Astrocyte (in vitro differentiated cells and primary cell): ENCODE measurements at regions not wholly inside any gene's neighbourhood (a gene's known extent, or its start where the extent isn't known, plus 50 kb on each side); places are given as distances from the start of the nearest gene placed in this dataset.

Experiments used
- DNase-seq: peaks from one replicate; pipeline ENCODE4 v3.0.0-alpha.2; 2010; ENCODE audit warnings: low read depth
- FAIRE-seq: peaks from 2 replicates; lab custom pipeline; 2011; peaks lifted over from hg19 to GRCh38; lab: Jason Lieb, UNC
- H2AFZ ChIP-seq: 2 replicates; pipeline ENCODE4 v1.6.0; 2012; ENCODE audit warnings: low read depth, low read length, inconsistent platforms
- H3K27ac ChIP-seq: 2 replicates; pipeline ENCODE4 v1.5.1; 2011; ENCODE audit warnings: low read depth, low read length, inconsistent platforms
- H3K27me3 ChIP-seq: 2 replicates; pipeline ENCODE4 v1.6.0; 2011; ENCODE audit warnings: low read length, inconsistent platforms; ENCODE audit not compliant: insufficient read depth
- H3K36me3 ChIP-seq: 2 replicates; pipeline ENCODE4 v1.5.1; 2011; ENCODE audit warnings: low read length, inconsistent platforms; ENCODE audit not compliant: insufficient read depth
- H3K4me1 ChIP-seq: 2 replicates; pipeline ENCODE4 v1.5.1; 2011; ENCODE audit warnings: low read length, inconsistent platforms; ENCODE audit not compliant: insufficient read depth
- H3K4me2 ChIP-seq: 2 replicates; pipeline ENCODE4 v1.6.0; 2012; ENCODE audit warnings: low read length, inconsistent platforms
- H3K4me3 ChIP-seq: 2 replicates; pipeline ENCODE4 v1.5.1; 2011; ENCODE audit warnings: low read depth, mild to moderate bottlenecking, low read length, inconsistent platforms; ENCODE audit not compliant: insufficient read depth
- H3K79me2 ChIP-seq: 2 replicates; pipeline ENCODE4 v1.6.0; 2012; ENCODE audit warnings: mild to moderate bottlenecking, low read length, inconsistent platforms; ENCODE audit not compliant: insufficient read depth
- H3K9ac ChIP-seq: 2 replicates; pipeline ENCODE4 v1.6.0; 2012; ENCODE audit warnings: mild to moderate bottlenecking, low read length, inconsistent platforms
- H3K9me3 ChIP-seq: 2 replicates; pipeline ENCODE4 v1.5.1; 2012; ENCODE audit warnings: low read depth, mild to moderate bottlenecking, low read length, inconsistent platforms; ENCODE audit not compliant: insufficient read depth
- H4K20me1 ChIP-seq: 2 replicates; pipeline ENCODE4 v1.6.0; 2012; ENCODE audit warnings: low read length, inconsistent platforms; ENCODE audit not compliant: insufficient read depth
- H3K27ac Mint-ChIP-seq: one replicate; pipeline ENCODE4 v1.8.0; 2021; ENCODE audit warnings: mild to moderate bottlenecking, mixed read lengths; ENCODE audit not compliant: unreplicated experiment
- H3K27me3 Mint-ChIP-seq: one replicate; pipeline ENCODE4 v1.8.0; 2021; ENCODE audit warnings: low read depth, mixed read lengths; ENCODE audit not compliant: unreplicated experiment
- H3K36me3 Mint-ChIP-seq: one replicate; pipeline ENCODE4 v1.8.0; 2021; ENCODE audit warnings: low read depth, mixed read lengths; ENCODE audit not compliant: unreplicated experiment
- H3K4me1 Mint-ChIP-seq: one replicate; pipeline ENCODE4 v1.8.0; 2021; ENCODE audit warnings: low read depth, mixed read lengths; ENCODE audit not compliant: unreplicated experiment
- H3K4me3 Mint-ChIP-seq: one replicate; pipeline ENCODE4 v1.8.0; 2021; ENCODE audit warnings: mild to moderate bottlenecking, moderate library complexity, mixed read lengths; ENCODE audit not compliant: unreplicated experiment
- H3K9me3 Mint-ChIP-seq: one replicate; pipeline ENCODE4 v1.8.0; 2021; ENCODE audit warnings: mild to moderate bottlenecking, mixed read lengths; ENCODE audit not compliant: unreplicated experiment
- EZH2 ChIP-seq: IDR thresholded peaks from 2 replicates; pipeline ENCODE4 v1.6.1; 2012; ENCODE audit warnings: mild to moderate bottlenecking, low read length, inconsistent platforms; ENCODE audit not compliant: insufficient read depth
- TF ChIP-seq, protein P1 (sequence below): IDR thresholded peaks from 2 replicates; pipeline ENCODE4 v1.5.1; 2011; ENCODE audit warnings: low read depth, mild to moderate bottlenecking, inconsistent platforms, low read length, moderate library complexity; ENCODE audit not compliant: insufficient read depth

DNA sequence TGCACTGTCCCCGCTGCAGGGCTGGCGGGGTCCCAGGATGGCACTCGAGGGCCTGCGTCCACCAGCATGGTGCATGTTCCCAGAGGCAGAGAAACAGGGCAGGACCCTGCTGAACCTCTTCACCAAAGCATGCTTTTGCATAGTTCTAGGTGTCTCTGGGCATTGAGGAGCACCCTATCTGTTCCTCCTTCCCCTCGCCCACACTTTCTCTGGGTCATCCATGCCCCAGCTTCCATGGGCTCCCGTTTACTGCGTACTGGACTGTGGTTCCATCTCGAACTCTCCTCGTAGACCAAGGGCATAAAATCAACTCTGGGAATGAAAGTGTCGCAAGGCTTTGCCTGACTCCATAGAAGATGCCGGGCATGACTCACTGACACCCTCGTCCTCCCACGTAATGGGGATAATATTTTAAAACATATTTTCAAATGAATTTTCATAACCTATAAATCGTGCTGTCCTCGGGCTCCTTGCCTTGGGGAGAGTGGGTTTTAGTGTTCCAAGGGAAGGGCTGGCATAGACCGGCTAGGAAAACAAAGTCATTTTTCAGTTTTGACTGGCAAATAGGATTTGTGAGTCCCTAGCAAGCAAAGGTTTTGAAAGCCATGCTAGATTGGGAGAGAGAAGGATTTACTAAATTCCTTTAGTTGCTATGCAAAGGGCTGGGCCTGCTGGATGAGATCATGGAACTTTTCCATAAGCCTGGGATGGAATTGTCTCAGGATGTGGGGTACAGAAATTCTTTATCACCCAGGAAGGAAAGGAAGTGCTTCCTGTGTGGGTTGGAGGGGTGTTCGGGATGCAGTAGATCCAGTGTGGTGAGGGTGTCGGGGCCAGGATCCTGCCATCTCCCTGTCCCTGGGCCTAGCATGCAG lies 498.7 kb upstream of the MKI67 start:
- no peak overlapping the region for H3K4me3 ChIP-seq
- no peak overlapping the region for H3K4me2 ChIP-seq
- no peaks in the 10 kb centered on the region for H3K79me2 ChIP-seq
- peaks cover 2% of the 10 kb centered on the region for H3K27me3 Mint-ChIP-seq
- H3K36me3 ChIP-seq: no peaks in the 10 kb centered on the region
- peak overlapping the region; percentile 95 for H3K27ac Mint-ChIP-seq
- no peaks in the 10 kb centered on the region for H3K9me3 ChIP-seq
- FAIRE-seq: no peak
- H3K27me3 ChIP-seq: no peaks in the 10 kb centered on the region
- peaks cover 4% of the 10 kb centered on the region for H3K9me3 Mint-ChIP-seq
- H3K36me3 Mint-ChIP-seq: peaks cover 4% of the 10 kb centered on the region
- no peak overlapping the region for H3K9ac ChIP-seq
- no peak for TF ChIP-seq EZH2
- TF ChIP-seq, protein P1, sequence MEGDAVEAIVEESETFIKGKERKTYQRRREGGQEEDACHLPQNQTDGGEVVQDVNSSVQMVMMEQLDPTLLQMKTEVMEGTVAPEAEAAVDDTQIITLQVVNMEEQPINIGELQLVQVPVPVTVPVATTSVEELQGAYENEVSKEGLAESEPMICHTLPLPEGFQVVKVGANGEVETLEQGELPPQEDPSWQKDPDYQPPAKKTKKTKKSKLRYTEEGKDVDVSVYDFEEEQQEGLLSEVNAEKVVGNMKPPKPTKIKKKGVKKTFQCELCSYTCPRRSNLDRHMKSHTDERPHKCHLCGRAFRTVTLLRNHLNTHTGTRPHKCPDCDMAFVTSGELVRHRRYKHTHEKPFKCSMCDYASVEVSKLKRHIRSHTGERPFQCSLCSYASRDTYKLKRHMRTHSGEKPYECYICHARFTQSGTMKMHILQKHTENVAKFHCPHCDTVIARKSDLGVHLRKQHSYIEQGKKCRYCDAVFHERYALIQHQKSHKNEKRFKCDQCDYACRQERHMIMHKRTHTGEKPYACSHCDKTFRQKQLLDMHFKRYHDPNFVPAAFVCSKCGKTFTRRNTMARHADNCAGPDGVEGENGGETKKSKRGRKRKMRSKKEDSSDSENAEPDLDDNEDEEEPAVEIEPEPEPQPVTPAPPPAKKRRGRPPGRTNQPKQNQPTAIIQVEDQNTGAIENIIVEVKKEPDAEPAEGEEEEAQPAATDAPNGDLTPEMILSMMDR: no peak
- H3K4me3 Mint-ChIP-seq: no peak overlapping the region
- H3K4me1 ChIP-seq: no peaks in the 10 kb centered on the region
- no peak overlapping the region for H2AFZ ChIP-seq
- no peak overlapping the region for H3K27ac ChIP-seq
- DNase-seq: no peak
- no peaks in the 10 kb centered on the region for H4K20me1 ChIP-seq
- H3K4me1 Mint-ChIP-seq: peaks cover 27% of the 10 kb centered on the region

DNA sequence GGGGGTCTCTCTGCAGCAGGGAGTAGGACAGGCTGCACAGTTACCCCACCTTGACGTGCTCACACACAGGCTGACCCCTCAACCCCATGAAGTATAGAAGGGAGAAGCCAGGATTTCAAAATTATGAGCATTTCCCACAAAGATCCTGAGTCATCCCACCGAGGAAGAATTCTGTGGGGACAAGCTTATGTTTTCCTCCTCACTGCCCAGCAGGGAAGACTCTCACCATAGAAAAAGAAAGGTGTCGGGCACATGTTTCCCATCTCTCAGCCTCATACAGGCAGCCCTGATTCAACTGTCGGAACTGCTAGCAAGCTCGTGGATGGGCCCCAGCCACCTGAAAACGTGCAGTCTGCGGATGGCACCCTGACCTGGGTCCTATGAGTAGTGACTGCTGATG lies 499.7 kb upstream of the MKI67 start:
- Histone ChIP-seq H3K27ac (no peak overlapping the region), H3K36me3 (no peaks in the 10 kb centered on the region), H3K4me1 (no peaks in the 10 kb centered on the region), H3K4me3 (no peak overlapping the region), H4K20me1 (no peaks in the 10 kb centered on the region), H3K4me2 (no peak overlapping the region), H3K79me2 (no peaks in the 10 kb centered on the region), H3K27me3 (no peaks in the 10 kb centered on the region), H2AFZ (no peak overlapping the region), H3K9ac (no peak overlapping the region), H3K9me3 (no peaks in the 10 kb centered on the region)
- FAIRE-seq (no peak), DNase-seq (no peak)
- no peak for TF ChIP-seq EZH2
- TF ChIP-seq, protein P1: no peak
- H3K36me3 Mint-ChIP-seq: peaks cover 4% of the 10 kb centered on the region
- peaks cover 31% of the 10 kb centered on the region for H3K4me1 Mint-ChIP-seq
- H3K4me3 Mint-ChIP-seq: no peak overlapping the region
- H3K27me3 Mint-ChIP-seq: no peaks in the 10 kb centered on the region
- peak overlapping the region; percentile 75 for H3K27ac Mint-ChIP-seq
- peaks cover 4% of the 10 kb centered on the region for H3K9me3 Mint-ChIP-seq

DNA sequence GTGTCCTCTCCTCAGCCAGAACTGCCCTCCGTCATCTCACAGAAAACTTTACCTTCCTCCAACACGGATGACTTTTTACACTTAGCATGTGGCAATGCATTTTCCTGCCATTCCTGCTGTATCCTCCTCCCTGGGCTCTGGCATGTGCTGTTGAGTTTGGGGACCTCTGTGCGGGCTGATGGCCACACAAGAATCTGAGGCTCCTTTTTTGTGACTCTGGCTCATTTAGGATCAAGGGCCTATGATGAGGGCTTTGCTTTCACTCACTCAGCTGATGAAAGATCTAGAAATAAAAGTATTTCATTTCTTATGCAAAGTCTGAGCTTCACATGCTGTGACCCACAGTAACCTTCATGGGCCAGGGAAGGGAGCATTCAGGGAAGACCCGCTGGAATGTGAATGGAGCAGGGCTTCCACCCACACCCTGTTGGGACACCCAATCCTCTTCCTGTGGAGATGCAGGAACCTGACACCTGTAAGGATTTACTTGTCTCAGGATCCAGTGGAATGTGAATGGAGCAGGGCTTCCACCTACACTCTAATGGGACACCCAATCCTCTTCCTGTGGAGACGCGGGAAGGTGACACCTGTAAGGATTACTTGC lies 500.3 kb upstream of the MKI67 start:
- H3K27ac Mint-ChIP-seq: peak overlapping the region; percentile 70
- no peak overlapping the region for H3K4me3 Mint-ChIP-seq
- Histone ChIP-seq H3K4me1 (no peaks in the 10 kb centered on the region), H3K36me3 (no peaks in the 10 kb centered on the region), H3K4me2 (no peak overlapping the region), H3K9me3 (no peaks in the 10 kb centered on the region), H2AFZ (no peak overlapping the region), H3K27ac (no peak overlapping the region), H3K27me3 (no peaks in the 10 kb centered on the region), H3K9ac (no peak overlapping the region), H3K79me2 (no peaks in the 10 kb centered on the region), H3K4me3 (no peak overlapping the region), H4K20me1 (no peaks in the 10 kb centered on the region)
- DNase-seq (no peak), FAIRE-seq (no peak)
- H3K9me3 Mint-ChIP-seq: peaks cover 4% of the 10 kb centered on the region
- H3K4me1 Mint-ChIP-seq: peaks cover 33% of the 10 kb centered on the region
- TF ChIP-seq EZH2: no peak
- TF ChIP-seq, protein P1: no peak
- no peaks in the 10 kb centered on the region for H3K27me3 Mint-ChIP-seq
- H3K36me3 Mint-ChIP-seq: peaks cover 4% of the 10 kb centered on the region
